ENCODE measurements at regions not wholly inside any gene's neighbourhood (a gene's known extent, or its start where the extent isn't known, plus 50 kb on each side); places are given as distances from the start of the nearest gene placed in this dataset.

DNA sequence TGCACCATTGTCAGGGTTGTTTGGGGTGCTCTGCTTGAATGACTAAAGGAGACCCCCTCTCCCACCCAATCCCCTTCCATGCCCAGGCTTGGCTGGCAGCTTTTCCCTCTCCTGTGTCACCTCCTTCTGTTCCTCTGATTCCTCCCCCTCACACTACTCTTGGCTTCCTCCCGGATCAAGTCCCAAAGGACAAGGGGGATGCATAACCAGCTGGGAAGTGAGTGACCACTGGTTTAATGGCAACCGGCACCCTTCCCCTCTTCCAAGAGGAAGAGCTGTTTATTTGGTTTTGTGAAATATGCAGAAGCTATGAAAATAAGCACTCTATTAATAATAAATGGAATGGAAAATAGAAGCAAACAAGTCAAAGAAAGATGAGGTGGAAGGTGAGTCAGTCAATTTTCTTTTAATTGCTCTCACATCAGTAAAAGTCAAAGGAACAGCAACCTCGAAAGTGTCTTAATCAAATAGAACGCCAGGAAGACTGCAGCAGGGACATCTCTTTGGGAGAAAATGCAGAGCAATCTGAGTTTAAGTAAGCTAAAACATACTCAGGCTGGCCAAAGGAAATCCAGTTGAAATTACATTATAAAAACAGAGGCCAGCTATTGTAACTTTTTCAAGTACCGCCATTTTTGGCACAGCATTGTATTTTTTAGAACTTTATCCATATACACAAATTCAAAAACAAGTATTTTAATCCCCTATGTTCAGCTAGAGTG is 322.5 kb downstream of the SIPA1L2 start:
- Histone ChIP-seq H3K4me3 (ENCODE audit: low read depth, low read length) (no peak overlapping the region), H3K36me3 (ENCODE audit: control insufficient read depth, insufficient read depth, low read length) (no peaks in the 10 kb centered on the region), H3K27me3 (ENCODE audit: control insufficient read depth, insufficient read depth, low read length) (no peaks in the 10 kb centered on the region)
- TF ChIP-seq, protein P1, sequence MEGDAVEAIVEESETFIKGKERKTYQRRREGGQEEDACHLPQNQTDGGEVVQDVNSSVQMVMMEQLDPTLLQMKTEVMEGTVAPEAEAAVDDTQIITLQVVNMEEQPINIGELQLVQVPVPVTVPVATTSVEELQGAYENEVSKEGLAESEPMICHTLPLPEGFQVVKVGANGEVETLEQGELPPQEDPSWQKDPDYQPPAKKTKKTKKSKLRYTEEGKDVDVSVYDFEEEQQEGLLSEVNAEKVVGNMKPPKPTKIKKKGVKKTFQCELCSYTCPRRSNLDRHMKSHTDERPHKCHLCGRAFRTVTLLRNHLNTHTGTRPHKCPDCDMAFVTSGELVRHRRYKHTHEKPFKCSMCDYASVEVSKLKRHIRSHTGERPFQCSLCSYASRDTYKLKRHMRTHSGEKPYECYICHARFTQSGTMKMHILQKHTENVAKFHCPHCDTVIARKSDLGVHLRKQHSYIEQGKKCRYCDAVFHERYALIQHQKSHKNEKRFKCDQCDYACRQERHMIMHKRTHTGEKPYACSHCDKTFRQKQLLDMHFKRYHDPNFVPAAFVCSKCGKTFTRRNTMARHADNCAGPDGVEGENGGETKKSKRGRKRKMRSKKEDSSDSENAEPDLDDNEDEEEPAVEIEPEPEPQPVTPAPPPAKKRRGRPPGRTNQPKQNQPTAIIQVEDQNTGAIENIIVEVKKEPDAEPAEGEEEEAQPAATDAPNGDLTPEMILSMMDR (IDR thresholded peaks at IDR 0.05; ENCODE audit: insufficient read depth, low read length, severe bottlenecking) = no peak
- DNase-seq (ENCODE audit: low read depth) (no peak), FAIRE-seq (no peak)

DNA sequence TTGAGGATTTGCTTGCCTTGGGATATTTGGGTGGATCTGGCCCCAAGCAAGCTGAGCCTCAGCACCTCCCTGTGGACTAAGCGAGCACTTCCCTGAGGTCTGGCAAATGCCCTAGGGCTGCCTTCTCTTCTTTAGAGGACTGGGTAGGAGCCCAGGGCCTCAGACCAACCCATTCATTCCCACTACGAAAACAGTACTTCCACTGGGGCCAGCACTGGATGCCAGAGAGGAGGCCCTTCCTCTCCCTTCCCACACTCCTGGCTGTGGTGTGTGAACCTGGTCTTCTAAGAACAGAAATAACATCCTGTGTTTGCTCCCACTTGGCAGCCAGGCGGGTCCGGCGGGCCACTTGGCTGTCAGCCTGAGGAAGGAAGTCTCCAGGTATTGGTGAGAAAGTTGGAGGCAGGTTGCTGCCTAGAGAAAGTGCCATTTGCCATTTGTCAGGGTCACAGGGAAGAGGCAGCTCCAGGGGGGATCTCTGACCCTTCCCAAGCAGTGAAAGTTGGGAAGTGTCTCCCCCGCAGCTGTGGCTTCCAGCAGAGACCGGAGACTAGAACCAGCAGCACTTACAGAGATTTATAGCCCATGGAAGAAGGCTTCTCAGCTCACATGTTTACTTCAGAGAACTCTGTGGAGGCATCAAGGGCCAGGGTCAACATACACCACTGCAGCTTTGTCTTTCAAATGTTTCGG is 323.5 kb downstream of the SIPA1L2 start:
- H3K36me3 ChIP-seq (ENCODE audit: control insufficient read depth, insufficient read depth, low read length) = no peaks in the 10 kb centered on the region
- TF ChIP-seq, protein P1 (IDR thresholded peaks at IDR 0.05; ENCODE audit: insufficient read depth, low read length, severe bottlenecking) = peak; percentile 22
- DNase-seq (ENCODE audit: low read depth) = no peak
- H3K4me3 ChIP-seq (ENCODE audit: low read depth, low read length) = no peak overlapping the region
- H3K27me3 ChIP-seq (ENCODE audit: control insufficient read depth, insufficient read depth, low read length) = no peaks in the 10 kb centered on the region
- FAIRE-seq = no peak

DNA sequence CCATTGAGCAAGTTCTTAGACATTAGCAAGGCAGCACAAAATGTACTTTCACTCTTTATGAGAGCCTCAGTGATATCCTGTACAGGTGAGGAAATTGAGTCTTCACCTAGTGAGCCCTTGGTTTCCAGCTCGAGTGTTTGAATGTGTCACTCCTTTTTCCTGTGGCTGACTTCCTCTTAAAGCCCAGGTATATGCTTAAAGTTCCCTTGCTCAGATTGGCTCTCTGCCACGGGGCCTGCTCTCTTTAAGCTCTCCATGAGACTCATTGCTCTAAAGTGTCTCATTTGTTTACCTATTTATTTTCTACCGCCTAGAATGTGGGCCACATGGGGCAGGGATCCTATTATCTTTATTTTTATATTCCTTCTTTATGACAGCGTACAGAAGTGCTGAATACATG is 324.9 kb downstream of the SIPA1L2 start:
- TF ChIP-seq, protein P1 (IDR thresholded peaks at IDR 0.05; ENCODE audit: insufficient read depth, low read length, severe bottlenecking) = no peak
- no peak overlapping the region for H3K4me3 ChIP-seq (ENCODE audit: low read depth, low read length)
- DNase-seq (ENCODE audit: low read depth) (peak; percentile 52), FAIRE-seq (no peak)
- no peaks in the 10 kb centered on the region for H3K27me3 ChIP-seq (ENCODE audit: control insufficient read depth, insufficient read depth, low read length)
- H3K36me3 ChIP-seq (ENCODE audit: control insufficient read depth, insufficient read depth, low read length) = no peaks in the 10 kb centered on the region

DNA sequence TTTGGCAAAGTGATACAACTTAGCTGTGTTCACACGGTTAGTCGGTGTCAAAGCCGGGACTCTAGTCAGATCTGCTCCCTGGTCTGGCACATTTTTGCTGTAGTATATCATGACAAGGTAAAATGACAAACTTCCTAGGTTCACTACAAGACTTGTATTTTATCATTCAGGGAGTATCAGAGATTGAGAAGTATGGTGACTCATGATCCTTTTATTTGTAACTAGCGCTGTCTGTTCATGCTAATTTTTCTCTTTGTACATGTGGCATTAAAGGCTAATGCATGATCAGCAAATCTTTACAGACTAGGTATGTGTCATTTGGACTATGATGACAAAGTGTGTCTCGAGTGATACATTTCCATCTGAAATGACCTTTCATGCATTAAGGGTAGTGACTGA is 326.7 kb downstream of the SIPA1L2 start:
- DNase-seq (ENCODE audit: low read depth) = peak; percentile 68
- peak; percentile 50 for FAIRE-seq
- TF ChIP-seq, protein P1 (IDR thresholded peaks at IDR 0.05; ENCODE audit: insufficient read depth, low read length, severe bottlenecking) = no peak
- Histone ChIP-seq H3K27me3 (ENCODE audit: control insufficient read depth, insufficient read depth, low read length) (no peaks in the 10 kb centered on the region), H3K4me3 (ENCODE audit: low read depth, low read length) (no peak overlapping the region), H3K36me3 (ENCODE audit: control insufficient read depth, insufficient read depth, low read length) (no peaks in the 10 kb centered on the region)

DNA sequence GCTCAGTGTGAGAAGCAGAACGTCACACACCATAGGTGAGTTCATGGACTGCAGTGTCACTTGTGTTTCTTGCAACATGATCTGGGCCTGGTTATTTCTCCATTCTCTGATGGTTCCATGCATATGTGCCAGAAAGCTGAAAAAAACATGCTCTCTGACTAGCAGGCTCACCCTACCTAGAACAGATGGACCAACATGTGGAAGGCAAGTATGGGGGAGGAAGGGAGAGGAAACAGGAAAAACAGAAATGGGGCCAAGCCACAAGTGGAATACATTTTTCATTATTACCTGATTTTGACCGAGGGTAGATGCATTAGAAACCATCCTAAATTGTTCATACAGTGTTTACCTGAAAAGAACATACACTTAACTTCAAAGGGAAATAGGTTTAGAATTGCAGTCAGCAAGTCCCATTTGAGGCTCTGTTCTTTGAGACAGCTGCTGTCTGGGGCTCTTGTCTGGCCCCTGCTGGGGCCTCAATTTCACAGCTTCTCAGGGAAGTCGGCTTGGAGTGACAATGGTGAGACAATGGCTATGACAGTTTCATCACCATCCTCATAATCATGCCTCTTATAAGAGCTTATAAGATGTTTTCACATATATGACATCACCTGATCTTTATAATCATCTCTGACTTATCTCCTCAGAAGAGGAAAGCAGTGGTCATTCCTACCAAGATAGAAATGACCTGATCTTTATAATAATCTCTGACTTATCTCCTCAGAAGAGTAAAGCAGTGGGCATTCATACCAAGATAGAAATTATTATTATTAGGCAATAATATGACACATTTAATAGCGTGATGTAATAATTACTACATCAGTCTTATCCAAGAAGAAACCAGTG is 327.3 kb downstream of the SIPA1L2 start:
- Histone ChIP-seq H3K4me3 (ENCODE audit: low read depth, low read length) (no peak overlapping the region), H3K27me3 (ENCODE audit: control insufficient read depth, insufficient read depth, low read length) (no peaks in the 10 kb centered on the region), H3K36me3 (ENCODE audit: control insufficient read depth, insufficient read depth, low read length) (no peaks in the 10 kb centered on the region)
- TF ChIP-seq, protein P1 (IDR thresholded peaks at IDR 0.05; ENCODE audit: insufficient read depth, low read length, severe bottlenecking) = no peak
- peak; percentile 60 for FAIRE-seq
- DNase-seq (ENCODE audit: low read depth) = no peak
